NCI-H146 treated with DMSO at 0.1 percent for 48 hours (cell line): ENCODE measurements at regions not wholly inside any gene's neighbourhood (a gene's known extent, or its start where the extent isn't known, plus 50 kb on each side); places are given as distances from the start of the nearest gene placed in this dataset.
A peak's percentile ranks its signal among the peaks of the same experiment; 100 is the strongest.

Experiments used
- DNase-seq: peaks from one replicate; lab custom pipeline; 2025; ENCODE audit not compliant: unreplicated experiment; lab: John Stamatoyannopoulos, UW

DNA sequence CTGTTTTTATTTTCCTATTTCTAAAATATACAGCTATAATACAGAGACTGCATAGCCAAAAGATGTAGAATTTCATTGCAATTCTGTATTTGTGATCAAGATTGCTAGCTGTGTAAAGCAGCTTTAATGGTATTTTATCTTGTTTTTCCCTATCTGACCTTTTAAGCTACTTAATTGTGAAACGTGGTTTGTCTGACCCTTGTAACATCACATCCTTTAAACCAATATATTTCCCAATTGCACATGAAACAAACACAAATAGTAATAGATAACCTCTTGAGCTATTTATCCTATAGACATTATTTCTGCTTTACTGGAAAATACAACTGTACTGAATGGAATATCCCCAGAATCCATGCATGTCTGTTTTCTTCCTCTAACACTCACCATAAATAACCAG lies 112.2 kb upstream of the PLPPR4 start:
- DNase-seq, result no peak

DNA sequence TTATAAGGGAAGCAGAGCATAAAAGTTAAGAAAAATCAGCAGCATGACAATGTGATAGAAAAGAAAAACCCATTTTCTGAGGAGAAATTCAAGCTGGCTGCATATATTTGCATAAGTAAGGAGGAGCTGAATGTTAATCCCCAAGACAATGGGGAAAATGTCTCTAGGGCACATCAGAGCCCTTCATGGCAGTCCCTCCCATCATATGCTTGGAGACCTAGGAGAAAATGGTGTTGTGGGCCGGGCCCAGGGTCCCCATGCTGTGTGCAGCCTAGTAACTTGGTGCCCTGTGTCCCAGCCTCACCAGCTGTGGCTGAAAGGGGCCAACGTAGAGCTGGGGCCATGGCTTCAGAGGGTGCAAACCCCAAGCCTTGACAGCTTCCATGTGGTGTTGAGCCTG lies 100.6 kb upstream of the PLPPR4 start:
- no peak for DNase-seq

- no peak for DNase-seq
Observed at GRCh38 chr1:99170516-99170915, 93.8 kb upstream of the PLPPR4 start.

DNA sequence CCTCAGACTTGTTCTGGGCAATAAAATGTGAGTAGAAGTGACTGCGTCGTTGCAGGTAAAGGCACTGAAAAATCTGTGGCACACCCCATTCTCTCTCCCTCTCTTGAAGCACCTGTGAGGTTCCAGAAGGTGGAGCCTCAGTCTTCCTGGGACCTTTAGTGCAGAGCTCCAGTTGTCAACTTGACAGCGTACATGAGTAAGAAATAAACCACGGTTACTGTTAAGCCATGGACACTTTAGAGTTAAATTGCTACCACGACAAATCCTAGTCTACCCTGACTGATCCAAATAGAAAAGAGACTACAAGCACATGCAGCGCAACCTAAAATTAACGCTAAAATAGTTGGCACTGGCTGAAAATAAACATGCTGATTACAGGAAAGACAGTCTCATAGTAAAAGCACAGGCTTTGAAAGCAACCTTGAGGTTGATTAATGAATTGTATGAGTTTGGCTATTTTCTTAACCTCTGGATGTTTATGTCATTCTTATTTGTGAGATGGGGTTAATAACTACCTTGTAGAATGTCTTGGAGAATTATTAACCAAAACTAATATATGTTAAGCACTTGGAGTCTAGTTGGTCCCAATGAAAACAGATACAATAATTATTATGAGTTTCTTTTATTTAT lies 93.0 kb upstream of the PLPPR4 start:
- no peak for DNase-seq

- DNase-seq, result no peak
Observed at GRCh38 chr1:99173282-99173681, 91.0 kb upstream of the PLPPR4 start.

- DNase-seq, result no peak
Observed at GRCh38 chr1:99173900-99174299, 90.4 kb upstream of the PLPPR4 start.

- no peak for DNase-seq
Observed at GRCh38 chr1:99176753-99177152, 87.5 kb upstream of the PLPPR4 start.

- DNase-seq, result no peak
Observed at GRCh38 chr1:99177465-99177864, 86.8 kb upstream of the PLPPR4 start.

DNA sequence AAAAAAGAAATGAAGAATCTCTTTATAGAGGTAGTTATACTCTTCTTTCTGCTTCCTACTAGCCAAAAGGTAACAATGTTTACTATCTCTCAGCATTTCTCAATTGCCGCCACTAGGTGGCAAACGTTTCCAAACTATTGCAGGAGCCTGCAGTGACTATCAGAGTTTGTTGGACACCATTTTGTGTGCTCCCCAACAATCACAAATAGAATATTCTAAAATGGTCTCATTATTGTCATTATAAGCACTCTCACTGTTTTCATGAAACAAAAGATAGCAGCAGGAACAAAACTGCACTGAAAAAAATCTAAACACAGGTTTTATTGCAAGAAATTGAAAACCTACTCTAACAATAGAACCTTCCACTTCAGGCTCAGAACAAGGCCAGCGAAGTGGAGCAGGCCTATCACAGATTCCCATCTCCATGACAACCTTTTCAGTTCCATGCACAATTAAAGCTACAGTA lies 83.9 kb upstream of the PLPPR4 start:
- peak; percentile 51 for DNase-seq

DNA sequence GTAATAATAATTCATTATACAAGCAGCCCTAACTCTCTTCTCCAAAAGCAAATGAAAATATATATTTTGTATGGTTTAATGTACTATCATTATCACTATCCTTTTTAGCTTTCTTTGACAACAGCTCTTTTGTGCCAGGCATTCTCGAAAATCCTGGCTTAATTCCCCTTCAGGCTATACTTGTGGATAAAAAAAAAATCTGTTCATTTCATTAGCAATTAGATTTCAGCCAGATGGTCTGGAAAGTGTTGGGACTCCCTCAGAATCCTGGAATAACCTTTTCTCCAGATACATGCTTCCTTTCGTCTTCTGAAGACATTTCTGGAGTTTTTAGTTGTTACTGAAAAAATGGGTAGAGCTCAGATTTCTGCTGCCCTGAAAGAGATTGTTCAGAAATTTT lies 83.4 kb upstream of the PLPPR4 start:
- no peak for DNase-seq

GRCh38 chr1:99181892-99182291 lies 82.4 kb upstream of the PLPPR4 start:
- no peak for DNase-seq

DNA sequence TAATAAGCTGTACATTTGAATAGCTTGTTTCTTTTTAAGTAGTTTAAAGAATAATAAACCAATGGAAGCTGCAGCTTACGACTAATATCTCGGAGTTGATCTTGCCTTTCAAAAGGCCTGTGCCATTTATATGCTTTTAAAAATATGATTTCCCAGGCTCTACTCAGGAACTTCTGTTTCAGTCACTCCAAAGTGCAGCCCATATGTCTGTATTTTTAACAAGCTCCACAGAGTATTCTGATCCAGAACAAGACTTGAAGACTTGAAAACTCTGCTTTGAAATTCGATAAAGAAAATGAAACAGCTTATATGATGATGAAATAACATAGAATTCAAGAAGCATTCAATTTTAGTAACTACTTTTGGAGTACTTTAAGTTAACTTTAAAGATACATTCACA lies 79.1 kb upstream of the PLPPR4 start:
- DNase-seq, result no peak

GRCh38 chr1:99193431-99193830 lies 70.9 kb upstream of the PLPPR4 start:
- no peak for DNase-seq

DNA sequence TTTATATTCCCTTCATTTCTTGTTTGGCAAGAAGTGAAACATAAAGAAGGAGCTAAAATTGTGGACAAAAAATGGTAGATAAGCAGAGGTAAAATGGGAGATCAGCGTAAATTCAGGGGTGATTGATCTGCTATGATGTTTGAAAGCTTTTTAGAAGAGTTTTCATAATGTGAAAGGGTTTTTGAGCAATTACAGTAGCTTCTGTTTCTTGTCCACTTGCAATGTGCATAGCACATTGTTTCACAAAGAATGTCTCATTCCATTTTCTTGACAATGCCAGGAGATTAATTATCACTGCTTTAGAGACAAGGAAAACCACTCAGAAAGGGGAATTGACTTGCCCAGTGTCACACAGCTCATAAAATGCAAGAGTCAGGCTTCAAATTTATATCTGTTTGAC lies 65.9 kb upstream of the PLPPR4 start:
- no peak for DNase-seq

DNA sequence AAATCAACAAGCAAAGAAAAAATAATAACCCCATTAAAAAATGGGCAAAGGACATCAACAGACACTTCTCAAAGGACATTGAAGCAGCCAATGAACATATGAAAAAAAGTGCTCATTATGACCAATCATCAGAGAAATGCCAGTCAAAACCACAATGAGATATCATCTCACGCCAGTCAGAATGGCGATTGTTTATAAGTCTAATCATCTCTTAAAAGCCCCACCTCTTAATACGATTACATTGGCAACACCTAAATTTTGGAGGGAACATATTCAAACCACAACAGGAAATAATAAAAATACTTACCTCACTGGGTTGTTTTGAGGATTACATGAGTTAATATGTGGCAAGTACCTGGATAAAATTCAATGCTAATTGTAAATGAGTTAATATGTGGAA lies 57.1 kb upstream of the PLPPR4 start:
- no peak for DNase-seq
